Kidney (tissue), 13 donors: ENCODE measurements at regions not wholly inside any gene's neighbourhood (a gene's known extent, or its start where the extent isn't known, plus 50 kb on each side); places are given as distances from the start of the nearest gene placed in this dataset.

Experiments
- DNase-seq, 5 donors: peaks; one replicate each; pipeline ENCODE4 v3.0.0-alpha.2; 2013 to 2020
- FAIRE-seq: peaks from 2 replicates; lab custom pipeline; 2012; peaks lifted over from hg19 to GRCh38; lab: Jason Lieb, UNC
- H3K27ac ChIP-seq, 2 donors: one replicate each; pipeline ENCODE4 v1.7.0; 2013; ENCODE audit warnings: low read depth in 2 of 2, low read length in 2 of 2, inconsistent platforms in 1 of 2
- H3K27me3 ChIP-seq: one replicate; pipeline ENCODE4 v1.7.1; 2013; ENCODE audit warnings: low read length, inconsistent platforms; ENCODE audit not compliant: control insufficient read depth, insufficient read depth
- H3K36me3 ChIP-seq, 3 donors: one replicate each; pipeline versions ENCODE4 v1.7.0 to v1.7.1; 2013; ENCODE audit warnings: low read length in 3 of 3, control low read depth in 1 of 3, inconsistent platforms in 1 of 3; ENCODE audit not compliant: insufficient read depth in 3 of 3, control insufficient read depth in 2 of 3
- H3K4me1 ChIP-seq, 3 donors: one replicate each; pipeline versions ENCODE4 v1.7.0 to v1.7.1; 2013; ENCODE audit warnings: low read length in 3 of 3, inconsistent platforms in 1 of 3, low read depth in 1 of 3; ENCODE audit not compliant: control insufficient read depth in 2 of 3, insufficient read depth in 2 of 3
- H3K4me3 ChIP-seq, 3 donors: one replicate each; pipeline versions ENCODE4 v1.7.0 to v1.8.1; 2013; ENCODE audit warnings: low read length in 3 of 3, control low read depth in 1 of 3, inconsistent platforms in 1 of 3
- H3K9ac ChIP-seq, 3 donors: one replicate each; pipeline versions ENCODE4 v1.7.0 to v1.7.1; 2013; ENCODE audit warnings: low read length in 3 of 3, control low read depth in 1 of 3, inconsistent platforms in 1 of 3
- H3K9me3 ChIP-seq, 3 donors: one replicate each; pipeline versions ENCODE4 v1.7.0 to v1.7.1; 2013; ENCODE audit warnings: low read length in 3 of 3, control low read depth in 1 of 3, inconsistent platforms in 1 of 3; ENCODE audit not compliant: control insufficient read depth in 2 of 3, insufficient read depth in 1 of 3
- CTCF ChIP-seq: IDR thresholded peaks from 3 replicates; pipeline ENCODE4 v1.5.1; 2012; ENCODE audit warnings: mild to moderate bottlenecking, moderate library complexity, borderline replicate concordance; ENCODE audit not compliant: insufficient read depth; ENCODE audit errors: extremely low read depth
- intact Hi-C: fragments of 100-400 bp; cut with DNase I; formaldehyde crosslinking; loops from one replicate; pipeline ENCODE4 v1.11.1; 2022
- donor health status: control.
- donor health status: control.
- donor health status: control.
- donor health status: control.
- donor health status: control.
- donor health status: DM: yes; HTN: yes; CAD: no.
- donor health status: Normal renal cell carcinoma (clear cell type).

GRCh38 chr14:40989260-40989659 is 617.4 kb upstream of the LRFN5 start:
- Histone ChIP-seq H3K9ac (no peak overlapping the region), H3K4me3 (no peak overlapping the region), H3K27ac (no peak overlapping the region), H3K9me3 (peaks cover 0 to 2% (median 0%) of the 10 kb centered on the region in 3 donors), H3K4me1 (no peaks in the 10 kb centered on the region), H3K27me3 (no peaks in the 10 kb centered on the region), H3K36me3 (no peaks in the 10 kb centered on the region)
- intact Hi-C loops, result no loop called here
- DNase-seq (peak in 1 of 5 donors; percentile 3), FAIRE-seq (no peak)
- no peak for TF ChIP-seq CTCF

GRCh38 chr14:40987481-40987880 is 619.2 kb upstream of the LRFN5 start:
- no peak overlapping the region for H3K27ac ChIP-seq
- no peak for DNase-seq
- no peak for TF ChIP-seq CTCF
- H3K9ac ChIP-seq, result no peak overlapping the region
- FAIRE-seq, result no peak
- peaks cover 0 to 2% (median 0%) of the 10 kb centered on the region in 3 donors for H3K9me3 ChIP-seq
- no peaks in the 10 kb centered on the region for H3K27me3 ChIP-seq
- H3K4me3 ChIP-seq, result no peak overlapping the region
- no peaks in the 10 kb centered on the region for H3K36me3 ChIP-seq
- intact Hi-C loops, result no loop called here
- no peaks in the 10 kb centered on the region for H3K4me1 ChIP-seq

GRCh38 chr14:40986655-40987054 is 620.0 kb upstream of the LRFN5 start:
- no peak overlapping the region for H3K4me3 ChIP-seq
- TF ChIP-seq CTCF, result no peak
- H3K27ac ChIP-seq, result no peak overlapping the region
- no peaks in the 10 kb centered on the region for H3K4me1 ChIP-seq
- peaks cover 0 to 2% (median 0%) of the 10 kb centered on the region in 3 donors for H3K9me3 ChIP-seq
- H3K27me3 ChIP-seq, result no peaks in the 10 kb centered on the region
- no peaks in the 10 kb centered on the region for H3K36me3 ChIP-seq
- no peak for FAIRE-seq
- no peak overlapping the region for H3K9ac ChIP-seq
- DNase-seq, result no peak
- intact Hi-C loops, result no loop called here

GRCh38 chr14:40985584-40985983 is 621.1 kb upstream of the LRFN5 start:
- Histone ChIP-seq H3K4me1 (no peaks in the 10 kb centered on the region), H3K27me3 (no peaks in the 10 kb centered on the region), H3K9me3 (peaks cover 0 to 2% (median 0%) of the 10 kb centered on the region in 3 donors), H3K36me3 (no peaks in the 10 kb centered on the region), H3K27ac (no peak overlapping the region), H3K4me3 (no peak overlapping the region), H3K9ac (no peak overlapping the region)
- FAIRE-seq, result no peak
- intact Hi-C loops, result no loop called here
- no peak for DNase-seq
- TF ChIP-seq CTCF, result no peak
